ENCODE measurements at regions not wholly inside any gene's neighbourhood (a gene's known extent, or its start where the extent isn't known, plus 50 kb on each side); places are given as distances from the start of the nearest gene placed in this dataset.
A peak's percentile ranks its signal among the peaks of the same experiment; 100 is the strongest.

GRCh38 chr11:44483919-44484610, 81.4 kb upstream of the CD82 start:
- intact Hi-C loops (cut with DNase I): no loop called here
- ATAC-seq (no peak), DNase-seq (no peak)
- no peak overlapping the region for H3K4me3 ChIP-seq
- 68% methylated on average over 4 to 10 of the region's 10 CpGs for WGBS, 2 donors
- no peak overlapping the region for H3K27ac ChIP-seq
- H3K27me3 ChIP-seq: no peaks in the 10 kb centered on the region
- no peaks in the 10 kb centered on the region for H3K36me3 ChIP-seq (replicated peaks in 1 of 2; ENCODE audit: insufficient read depth in 1 of 2, low read depth in 2 of 2)
- no peaks in the 10 kb centered on the region for H3K4me1 ChIP-seq
- peak in 1 of 7 experiments; percentile 16 for TF ChIP-seq CTCF (IDR thresholded peaks at IDR 0.05)
- TF ChIP-seq POLR2A (IDR thresholded peaks at IDR 0.05): no peak
- H3K9me3 ChIP-seq: no peaks in the 10 kb centered on the region

- H3K4me3 ChIP-seq: no peak overlapping the region
- H3K4me1 ChIP-seq: no peaks in the 10 kb centered on the region
- DNase-seq (no peak), ATAC-seq (no peak)
- TF ChIP-seq CTCF (IDR thresholded peaks at IDR 0.05): no peak
- TF ChIP-seq POLR2A (IDR thresholded peaks at IDR 0.05): no peak
- H3K27me3 ChIP-seq: no peaks in the 10 kb centered on the region
- 79 to 90% methylated on average over 4 to 8 of the region's 8 CpGs for WGBS, 2 donors
- no peaks in the 10 kb centered on the region for H3K9me3 ChIP-seq
- no peaks in the 10 kb centered on the region for H3K36me3 ChIP-seq (replicated peaks in 1 of 2; ENCODE audit: insufficient read depth in 1 of 2, low read depth in 2 of 2)
- intact Hi-C loops (cut with DNase I): no loop called here
- H3K27ac ChIP-seq: no peak overlapping the region
Measured at GRCh38 chr11:44488165-44488965, 77.1 kb upstream of the CD82 start.

- H3K9me3 ChIP-seq: no peaks in the 10 kb centered on the region
- DNase-seq (no peak), ATAC-seq (no peak)
- no peaks in the 10 kb centered on the region for H3K27me3 ChIP-seq
- TF ChIP-seq POLR2A (IDR thresholded peaks at IDR 0.05): no peak
- no peak for TF ChIP-seq CTCF (IDR thresholded peaks at IDR 0.05)
- H3K4me3 ChIP-seq: no peak overlapping the region
- H3K27ac ChIP-seq: no peak overlapping the region
- H3K36me3 ChIP-seq (replicated peaks in 1 of 2; ENCODE audit: insufficient read depth in 1 of 2, low read depth in 2 of 2): no peaks in the 10 kb centered on the region
- no peaks in the 10 kb centered on the region for H3K4me1 ChIP-seq
- intact Hi-C loops (cut with DNase I): no loop called here
Measured at GRCh38 chr11:44493383-44493782, 72.1 kb upstream of the CD82 start.

GRCh38 chr11:44493930-44494329, 71.5 kb upstream of the CD82 start:
- Histone ChIP-seq H3K36me3 (replicated peaks in 1 of 2; ENCODE audit: insufficient read depth in 1 of 2, low read depth in 2 of 2) (no peaks in the 10 kb centered on the region), H3K9me3 (no peaks in the 10 kb centered on the region), H3K4me3 (no peak overlapping the region), H3K27ac (no peak overlapping the region), H3K27me3 (no peaks in the 10 kb centered on the region), H3K4me1 (no peaks in the 10 kb centered on the region)
- intact Hi-C loops (cut with DNase I): no loop called here
- TF ChIP-seq CTCF (IDR thresholded peaks at IDR 0.05) (no peak), POLR2A (IDR thresholded peaks at IDR 0.05) (no peak)
- DNase-seq (no peak), ATAC-seq (no peak)
- 84 to 87% methylated on average over 1 of the region's 1 CpG for WGBS, 2 donors
